ENCODE measurements at regions not wholly inside any gene's neighbourhood (a gene's known extent, or its start where the extent isn't known, plus 50 kb on each side); places are given as distances from the start of the nearest gene placed in this dataset.

- TF ChIP-seq CTCF (conservative IDR thresholded peaks at IDR 0.05; ENCODE audit: low read length) (no peak), EZH2phosphoT487 (IDR thresholded peaks at IDR 0.05; ENCODE audit: borderline replicate concordance) (no peak)
Observed at GRCh38 chr15:69715210-69715609, 262.6 kb downstream of the RPLP1 start.

Data from Loucy (cell line).